ENCODE measurements at regions not wholly inside any gene's neighbourhood (a gene's known extent, or its start where the extent isn't known, plus 50 kb on each side); places are given as distances from the start of the nearest gene placed in this dataset.
A peak's percentile ranks its signal among the peaks of the same experiment; 100 is the strongest.

DNA sequence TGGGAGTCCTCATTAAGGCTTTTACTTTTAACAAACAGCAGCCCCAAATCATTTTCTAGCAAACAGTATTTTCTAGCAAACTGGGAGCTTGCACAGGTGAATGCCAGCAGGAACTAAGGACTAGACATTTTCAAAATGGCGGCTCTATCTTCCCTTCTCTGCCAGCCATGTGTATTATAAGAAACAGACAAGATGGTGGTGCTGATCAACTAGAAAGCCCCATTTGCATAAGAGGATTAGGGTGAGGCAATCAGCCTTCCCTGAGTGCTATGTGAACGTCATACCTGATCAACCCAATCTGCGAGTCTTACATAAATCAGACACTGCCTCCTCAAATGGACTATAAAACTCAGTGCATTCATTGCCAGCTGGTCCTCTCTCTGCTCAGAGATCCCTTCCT, 479.6 kb downstream of the IPMK start:
- no peak for DNase-seq (ENCODE audit: low read depth in 2 of 2)

DNA sequence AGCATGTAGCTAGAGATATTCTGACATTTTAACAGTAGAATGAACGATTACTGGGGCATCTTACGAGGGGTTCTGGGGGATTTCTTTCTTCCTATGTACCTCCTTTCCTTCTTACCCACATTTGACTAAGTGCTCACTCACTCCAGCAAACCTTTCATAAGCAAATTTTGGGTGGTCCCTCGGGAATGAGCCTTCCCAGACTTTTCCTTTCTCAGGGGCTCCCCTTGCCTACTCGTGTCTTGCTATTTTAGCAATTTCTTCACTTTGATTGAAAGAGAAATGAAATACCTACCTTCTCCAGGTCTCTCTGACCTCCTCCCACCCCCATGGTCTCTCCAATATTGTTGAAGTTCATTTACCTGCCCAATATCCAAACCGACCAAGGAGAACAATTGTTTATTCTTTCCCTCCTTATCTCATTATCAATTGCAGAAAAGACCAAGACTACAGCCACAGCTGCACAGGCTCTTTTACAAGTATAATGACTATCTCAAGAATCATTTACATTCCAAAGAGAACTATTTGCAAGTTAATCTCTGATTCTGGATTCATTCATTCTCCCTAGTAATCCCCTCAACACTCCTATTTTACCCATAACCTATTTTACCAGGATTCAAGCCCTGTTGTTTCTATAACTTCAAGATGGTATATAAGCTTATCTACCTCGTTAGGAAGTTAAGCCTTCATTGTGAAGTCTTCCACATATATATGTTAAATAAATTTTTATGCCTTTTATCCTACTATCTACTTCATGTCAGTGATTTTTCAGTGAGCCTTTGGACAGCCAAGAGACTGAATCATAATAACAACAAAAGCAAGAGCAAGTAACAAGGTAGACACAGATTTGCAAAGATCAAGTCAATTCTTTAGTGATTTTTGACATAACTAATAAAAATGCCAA, 480.6 kb downstream of the IPMK start:
- no peak for DNase-seq (ENCODE audit: low read depth in 2 of 2)

DNA sequence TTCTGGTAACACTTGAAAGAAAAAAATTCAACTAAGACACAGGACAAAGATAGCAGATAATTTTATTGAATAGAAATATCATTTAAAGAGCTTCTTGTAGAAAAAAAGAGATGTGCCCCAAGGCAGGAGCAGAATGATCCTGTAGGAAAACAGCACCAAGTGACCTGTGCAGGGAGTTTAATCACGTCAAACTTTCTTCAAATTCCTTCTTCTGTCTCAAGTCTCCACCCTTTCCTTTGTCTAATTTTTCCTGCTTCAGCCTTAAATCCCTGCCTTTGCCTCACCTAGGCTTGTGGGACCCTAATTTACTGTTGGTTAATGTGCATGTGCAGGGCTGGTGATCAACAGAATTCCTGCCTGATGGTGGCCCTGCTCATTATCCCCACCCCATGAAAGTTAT, 481.4 kb downstream of the IPMK start:
- DNase-seq (ENCODE audit: low read depth in 2 of 2) = no peak

DNA sequence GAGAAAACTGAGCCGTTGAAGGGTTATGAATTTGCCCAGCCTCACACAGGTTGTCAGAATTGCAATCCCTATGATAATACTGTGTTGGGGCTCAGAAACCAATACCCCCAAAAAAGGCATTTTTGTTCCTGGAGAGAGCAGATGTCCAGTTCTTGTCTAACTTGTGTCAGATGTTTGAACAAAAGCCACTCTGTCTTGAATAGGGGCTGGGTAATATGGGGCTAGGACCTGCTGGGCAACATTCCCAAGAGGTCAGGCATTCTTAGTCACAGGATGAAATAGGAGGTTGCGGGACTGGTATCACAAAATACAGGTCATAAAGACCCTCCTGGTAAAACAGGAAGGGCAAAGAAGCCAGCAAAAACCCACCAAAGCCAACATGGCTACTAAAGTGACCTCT, 482.1 kb downstream of the IPMK start:
- no peak for DNase-seq (ENCODE audit: low read depth in 2 of 2)

DNA sequence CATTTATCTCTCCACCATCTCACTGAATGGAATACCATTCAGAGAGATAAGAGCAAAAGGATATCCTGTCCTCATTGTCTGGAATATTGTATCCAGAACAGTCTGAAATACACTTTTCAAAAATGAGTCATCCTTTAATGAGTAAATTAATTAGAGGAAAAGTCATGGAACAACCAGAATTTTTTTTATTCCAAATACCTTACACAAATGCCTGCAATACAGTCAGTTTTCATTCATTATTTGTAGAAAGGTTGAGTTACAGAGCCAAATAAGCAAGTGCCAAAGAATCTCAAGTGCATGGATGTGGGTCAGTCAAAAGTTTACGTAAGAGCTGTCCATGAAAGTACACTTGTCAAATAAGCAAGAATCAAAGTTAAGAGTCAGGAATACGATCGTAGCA, 482.6 kb downstream of the IPMK start:
- DNase-seq (ENCODE audit: low read depth in 2 of 2) = no peak

DNA sequence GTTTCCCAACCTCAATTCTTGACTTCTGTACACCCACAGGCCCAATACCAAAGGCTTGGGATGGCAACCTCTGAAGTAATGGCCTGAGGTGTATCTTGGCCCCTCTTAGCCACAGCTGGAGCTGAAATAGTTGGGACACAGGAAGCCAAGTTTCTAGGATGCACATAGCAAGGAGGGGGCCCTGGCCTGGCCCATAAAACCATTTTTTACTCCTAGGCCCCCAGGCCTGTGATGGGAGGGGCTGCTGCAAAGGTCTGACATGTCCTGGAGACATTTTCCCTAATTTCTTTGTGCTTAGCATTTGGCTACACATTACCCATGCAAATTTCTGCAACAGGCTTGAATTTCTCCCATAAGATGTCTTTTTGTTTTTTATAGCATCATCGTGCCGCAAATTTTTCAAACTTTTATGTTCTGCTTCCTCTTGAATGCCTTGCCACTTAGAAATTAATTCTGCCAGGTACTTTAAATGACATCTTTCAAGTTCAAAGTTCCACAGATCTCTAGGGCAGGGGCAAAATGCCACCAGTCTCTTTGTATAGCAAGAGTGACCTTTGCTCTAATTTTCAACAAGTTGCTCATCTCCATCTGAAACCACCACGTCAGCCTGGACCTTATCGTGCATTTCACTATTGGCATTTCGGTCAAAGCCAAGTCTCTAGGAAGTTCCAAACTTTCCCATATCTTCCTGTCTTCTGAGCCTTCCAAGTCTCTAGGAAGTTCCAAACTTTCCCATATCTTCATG, 490.8 kb downstream of the IPMK start:
- no peak for DNase-seq (ENCODE audit: low read depth in 2 of 2)

DNA sequence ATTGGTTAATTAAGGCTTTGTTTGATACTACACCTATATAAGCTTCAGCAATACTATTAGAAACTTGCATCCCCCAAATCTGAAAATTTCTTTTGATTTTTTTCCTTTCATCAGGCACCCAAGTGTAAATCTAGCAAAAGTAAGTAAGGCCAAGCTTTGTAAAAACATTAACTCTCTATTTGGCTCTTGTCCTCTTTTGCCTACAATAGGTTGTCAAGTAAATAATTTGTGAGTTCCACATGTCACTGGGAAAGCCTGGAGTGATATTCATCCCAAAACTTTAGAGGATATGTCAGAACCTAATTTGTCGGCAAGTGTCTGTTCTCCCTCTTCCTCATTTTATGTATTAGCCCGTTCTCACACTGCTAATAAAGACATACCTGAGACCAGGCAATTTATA, 492.4 kb downstream of the IPMK start:
- DNase-seq (ENCODE audit: low read depth in 2 of 2) = no peak

DNA sequence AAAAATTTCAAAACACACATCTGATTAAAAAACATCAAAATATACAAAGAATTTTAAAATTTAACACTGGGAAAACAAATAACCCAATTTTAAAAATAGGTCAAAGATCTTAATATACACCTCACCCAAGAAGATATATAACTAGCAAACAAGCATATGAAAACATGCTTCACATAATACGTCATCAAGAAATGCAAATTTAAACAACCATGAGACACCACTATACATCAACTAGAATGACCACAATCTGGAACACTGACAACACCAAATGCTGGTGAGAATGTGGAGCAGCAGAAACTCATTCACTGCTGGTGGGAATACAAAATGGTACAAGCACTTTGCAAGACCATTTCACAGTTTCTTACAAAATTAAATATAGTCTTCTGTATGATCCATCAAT, 498.4 kb downstream of the IPMK start:
- DNase-seq (ENCODE audit: low read depth in 2 of 2) = no peak

DNA sequence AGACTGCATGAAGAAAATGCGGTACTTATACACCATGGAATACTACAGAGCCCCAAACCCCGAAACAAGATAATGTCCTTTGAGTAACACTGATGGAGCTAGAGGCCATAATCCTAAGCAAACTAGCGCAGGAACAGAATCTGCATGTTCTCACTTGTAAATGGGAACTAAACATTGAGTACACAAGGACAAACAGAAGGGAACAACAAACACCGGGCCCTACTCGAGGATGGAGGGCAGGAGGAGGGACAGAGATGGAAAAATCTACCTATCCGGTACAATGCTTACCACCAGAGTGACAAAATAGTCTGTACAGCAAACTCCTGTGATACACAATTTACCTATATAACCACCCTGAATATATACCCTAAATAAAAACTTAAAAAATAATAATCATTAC, 507.9 kb downstream of the IPMK start:
- DNase-seq (ENCODE audit: low read depth in 2 of 2) = no peak

DNA sequence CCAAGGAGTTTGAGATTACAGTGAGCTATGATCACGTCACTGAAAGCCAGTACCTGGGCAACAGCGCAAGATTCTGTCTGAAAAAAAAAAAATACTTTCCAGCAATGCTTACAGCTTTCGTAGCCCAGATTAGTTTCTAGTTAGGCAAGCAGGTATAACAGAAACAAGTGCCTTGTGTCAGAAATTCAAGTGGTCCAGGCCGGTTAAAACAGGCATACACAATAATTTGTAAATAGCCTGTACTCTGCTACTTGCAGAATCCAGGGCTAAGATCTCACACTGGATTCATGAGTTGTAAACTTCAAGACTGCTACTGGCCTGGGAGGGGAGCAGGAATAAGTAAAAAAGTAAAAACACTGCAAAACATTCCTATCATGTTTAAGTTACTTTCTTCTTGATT, 512.9 kb downstream of the IPMK start:
- DNase-seq (ENCODE audit: low read depth in 2 of 2) = no peak

DNA sequence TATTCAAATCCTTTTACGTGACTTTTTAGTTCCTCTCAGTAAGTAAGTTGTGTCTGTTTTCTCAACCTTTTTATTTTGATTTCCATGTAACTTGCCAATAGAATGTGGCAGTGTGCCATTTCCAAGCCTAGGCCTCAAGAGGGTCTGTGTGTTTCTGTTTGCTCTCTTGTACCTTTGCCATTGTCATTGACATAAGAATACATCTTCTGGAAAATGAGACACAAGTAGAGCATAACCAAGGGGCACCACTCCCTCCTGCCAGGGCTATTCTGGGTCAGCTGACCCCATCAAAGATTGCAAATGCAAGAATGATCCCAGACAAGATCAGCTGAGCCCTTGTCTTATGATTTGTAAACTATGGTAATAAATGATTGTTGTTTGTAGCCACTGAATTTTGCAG, 524.0 kb downstream of the IPMK start:
- DNase-seq (ENCODE audit: low read depth in 2 of 2) = no peak

DNA sequence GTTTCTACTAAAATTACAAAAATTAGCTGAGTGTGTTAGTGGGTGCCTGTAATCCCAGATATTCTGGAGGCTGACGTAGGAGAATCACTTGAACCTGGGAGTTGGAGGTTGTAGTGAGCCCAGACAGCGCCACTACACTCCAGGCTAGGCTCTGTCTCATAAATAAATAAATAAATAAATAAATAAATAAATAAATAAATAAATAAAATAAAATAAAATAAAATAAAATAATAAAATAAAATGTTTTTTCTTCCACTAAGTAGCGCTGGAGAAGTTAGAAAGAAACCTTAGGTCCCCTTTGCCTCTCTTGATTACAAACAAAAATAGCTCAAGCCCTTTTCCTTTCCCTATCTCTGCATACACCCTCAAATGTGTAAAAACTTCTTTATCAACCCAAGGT, 525.9 kb downstream of the IPMK start:
- no peak for DNase-seq (ENCODE audit: low read depth in 2 of 2)

DNA sequence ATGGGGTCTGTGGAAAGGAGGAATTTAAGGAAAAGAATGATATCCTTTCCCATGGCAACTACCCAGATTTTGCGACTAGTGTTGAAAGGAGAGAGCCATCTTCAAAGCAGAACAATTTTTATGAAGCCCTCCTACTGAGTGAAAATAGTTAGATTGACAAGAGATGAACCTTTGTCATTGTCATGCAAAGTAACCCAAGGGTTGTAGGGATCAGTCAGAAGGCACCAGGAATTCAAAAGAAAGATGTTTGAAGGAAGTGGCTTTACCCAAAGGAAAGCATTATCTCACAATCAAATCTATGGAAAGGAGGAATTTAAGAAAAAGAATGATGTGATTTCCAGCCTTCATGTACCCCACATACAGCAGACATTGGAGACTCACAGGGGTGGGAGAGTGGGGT, 544.4 kb downstream of the IPMK start:
- no peak for DNase-seq (ENCODE audit: low read depth in 2 of 2)

DNA sequence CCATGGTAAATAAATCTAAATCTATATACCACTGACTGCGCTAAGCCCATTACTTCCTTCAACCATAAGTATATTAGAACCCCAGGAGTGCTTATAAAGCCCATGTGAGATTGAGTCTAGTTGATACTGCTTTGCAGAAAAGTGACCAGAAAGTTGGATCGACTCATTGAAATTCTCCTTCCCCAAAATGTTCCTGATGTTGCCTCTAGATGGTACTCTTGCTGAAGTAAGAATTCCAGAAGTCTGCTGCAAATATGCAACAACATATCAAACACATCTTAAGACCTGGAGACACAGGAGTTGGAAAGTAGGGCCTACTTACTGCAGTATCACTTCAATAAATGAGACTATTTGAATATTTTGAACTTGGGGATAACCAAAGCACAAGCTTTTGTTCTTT, 550.8 kb downstream of the IPMK start:
- no peak for DNase-seq (ENCODE audit: low read depth in 2 of 2)

DNA sequence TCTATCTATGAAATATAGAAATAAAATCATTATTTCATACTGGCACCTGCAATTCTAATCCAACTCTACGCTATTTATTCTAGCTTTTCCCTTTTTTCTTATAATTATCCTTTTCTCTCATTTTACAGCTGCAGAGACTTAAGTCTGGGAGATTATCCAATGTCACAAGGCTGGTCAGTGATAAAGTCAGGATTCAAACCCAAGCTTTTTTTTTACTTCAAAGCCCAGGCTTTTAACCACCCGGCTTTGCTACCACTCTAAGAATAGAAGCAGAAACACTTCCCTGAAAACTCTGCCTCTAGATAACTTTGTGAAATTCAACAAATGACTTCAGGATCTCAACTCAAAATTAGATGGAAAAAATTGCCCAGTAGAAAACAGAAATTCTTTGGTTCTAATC, 552.5 kb downstream of the IPMK start:
- DNase-seq (ENCODE audit: low read depth in 2 of 2) = no peak

DNA sequence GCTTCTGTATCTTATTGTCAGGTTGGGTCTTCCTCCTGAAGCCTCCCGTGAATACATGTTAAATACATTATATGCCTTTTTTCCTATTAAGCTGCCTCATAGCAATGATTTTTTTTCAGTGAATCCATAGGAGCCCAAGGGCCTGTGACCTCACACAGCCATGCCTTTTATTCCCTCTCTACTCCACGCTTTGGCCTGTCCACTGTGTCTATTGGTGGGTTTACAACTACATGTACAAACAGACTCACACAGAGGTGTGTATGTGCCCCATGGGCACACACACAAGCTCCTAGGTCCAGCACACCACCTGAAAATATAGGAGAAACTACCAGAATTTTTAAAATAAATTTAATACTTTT, 560.4 kb downstream of the IPMK start:
- no peak for DNase-seq (ENCODE audit: low read depth in 2 of 2)

DNA sequence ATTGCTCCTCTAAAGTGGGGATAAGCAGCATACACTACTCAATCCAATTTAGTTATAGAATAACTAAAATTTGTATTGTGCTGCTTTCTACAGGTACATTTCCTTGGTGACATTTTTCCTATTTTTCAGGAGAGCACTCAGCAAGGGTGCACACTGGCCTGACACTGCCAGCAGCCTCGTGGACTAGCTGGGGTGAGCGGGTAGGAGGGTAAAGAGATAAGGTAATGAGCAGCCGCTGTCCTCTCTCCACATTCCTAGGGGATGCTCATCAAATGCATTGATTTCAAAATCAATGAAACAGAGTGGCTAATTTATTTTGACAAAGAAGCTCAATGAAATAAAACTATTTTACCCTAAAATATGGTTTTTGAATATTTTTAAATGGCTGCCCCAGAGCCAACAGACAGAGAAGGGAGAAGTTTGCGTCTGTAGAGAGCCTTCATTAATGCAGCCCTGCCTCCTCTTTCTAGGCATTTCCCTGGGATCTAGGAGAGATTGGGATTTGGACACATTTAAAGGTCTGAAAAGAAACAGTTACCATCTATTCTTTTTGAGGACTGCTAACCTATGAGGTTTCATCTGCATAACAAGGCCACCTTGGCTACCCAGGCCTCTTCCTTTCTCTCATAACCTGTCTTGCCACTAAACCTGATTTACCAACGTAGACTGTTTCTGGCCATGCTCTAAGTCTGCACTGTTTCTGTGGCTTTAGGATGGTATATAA, 561.0 kb downstream of the IPMK start:
- DNase-seq (ENCODE audit: low read depth in 2 of 2) = no peak

DNA sequence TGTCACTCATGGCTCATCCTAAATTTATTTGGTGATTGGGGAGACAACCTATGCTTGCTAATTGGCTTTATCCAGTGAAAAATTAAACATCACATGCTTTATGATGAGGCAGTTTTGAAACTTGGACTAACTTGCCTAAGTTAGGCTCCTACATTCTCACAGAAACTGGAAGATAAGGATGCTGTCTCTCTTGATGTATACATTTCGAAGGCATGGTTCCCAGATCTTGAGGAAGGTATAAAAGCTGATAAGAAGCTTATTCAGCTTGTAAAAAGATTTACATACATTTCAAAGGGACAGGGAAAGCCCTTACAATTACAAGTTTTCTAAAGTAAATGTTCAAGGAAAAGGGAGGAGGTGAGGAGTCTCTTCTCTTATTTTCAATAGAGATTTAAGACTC, 561.7 kb downstream of the IPMK start:
- no peak for DNase-seq (ENCODE audit: low read depth in 2 of 2)

DNA sequence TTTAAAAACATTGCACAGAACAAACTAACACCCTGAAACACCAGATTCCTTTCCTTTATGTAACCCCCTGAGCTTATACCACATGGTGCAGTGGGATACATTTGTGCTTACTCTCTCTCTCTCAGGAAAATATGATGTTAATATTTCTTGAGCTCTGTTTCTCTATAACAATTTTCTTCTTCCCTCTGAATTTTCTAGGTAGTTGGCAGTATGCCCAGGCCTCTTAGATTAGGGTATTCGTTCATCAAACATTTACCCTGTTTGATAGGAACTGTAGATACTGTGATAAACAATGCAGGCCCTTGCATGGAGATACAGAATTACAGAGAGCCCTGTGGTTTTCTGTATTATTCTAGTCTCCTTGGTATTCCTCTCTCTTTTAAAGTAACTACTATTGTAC, 567.8 kb downstream of the IPMK start:
- DNase-seq (ENCODE audit: low read depth in 2 of 2) = no peak

DNA sequence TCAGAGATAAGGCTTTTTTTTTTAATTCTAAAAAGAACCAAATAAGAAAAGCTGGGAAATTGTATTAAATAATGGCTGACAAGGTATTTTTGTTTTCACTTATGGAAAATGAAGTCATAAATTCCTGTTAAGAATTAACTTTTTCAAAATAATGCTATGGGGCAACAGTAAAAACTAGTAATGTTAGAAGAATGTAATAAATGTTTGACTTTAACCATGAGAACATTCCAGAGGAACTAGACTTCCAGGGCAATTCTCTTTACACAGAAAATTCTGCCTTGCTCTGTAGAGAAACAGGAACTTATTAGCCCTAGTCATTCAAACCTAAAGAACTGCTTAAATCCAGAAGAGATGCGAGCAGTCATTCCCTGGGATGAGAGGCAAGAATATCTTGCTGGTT, 571.1 kb downstream of the IPMK start:
- peak; percentile 78 to 81 for DNase-seq (ENCODE audit: low read depth in 2 of 2)

DNA sequence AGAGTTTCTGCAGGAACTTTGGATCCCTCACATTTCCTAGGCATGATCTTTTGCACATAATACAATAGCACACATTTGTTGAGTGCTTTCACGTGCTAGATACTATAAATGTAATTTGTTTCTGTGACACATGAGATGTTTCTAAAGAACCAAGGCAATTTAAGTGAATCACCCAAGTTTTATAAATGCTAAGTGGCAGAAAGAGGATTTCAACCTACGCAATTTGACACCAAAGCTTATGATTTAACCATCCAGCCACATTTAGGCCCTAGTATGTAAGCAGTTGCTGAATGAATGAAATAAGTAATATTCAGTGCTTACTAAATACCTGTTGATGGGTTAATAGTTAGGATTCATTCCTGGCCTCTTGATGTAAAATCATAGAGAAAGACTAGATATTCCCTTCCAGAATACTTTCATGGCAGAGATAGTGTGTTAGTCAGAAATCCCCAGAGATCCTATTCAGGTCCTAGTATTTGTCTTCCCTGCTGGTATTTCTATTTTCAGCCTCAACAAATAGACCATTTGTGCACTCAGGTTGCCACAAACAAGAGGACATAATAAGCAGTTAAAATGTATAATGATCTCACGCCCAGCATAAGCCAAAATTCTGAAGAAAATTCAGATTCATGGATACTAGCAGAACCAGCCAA, 572.6 kb downstream of the IPMK start:
- no peak for DNase-seq (ENCODE audit: low read depth in 2 of 2)

DNA sequence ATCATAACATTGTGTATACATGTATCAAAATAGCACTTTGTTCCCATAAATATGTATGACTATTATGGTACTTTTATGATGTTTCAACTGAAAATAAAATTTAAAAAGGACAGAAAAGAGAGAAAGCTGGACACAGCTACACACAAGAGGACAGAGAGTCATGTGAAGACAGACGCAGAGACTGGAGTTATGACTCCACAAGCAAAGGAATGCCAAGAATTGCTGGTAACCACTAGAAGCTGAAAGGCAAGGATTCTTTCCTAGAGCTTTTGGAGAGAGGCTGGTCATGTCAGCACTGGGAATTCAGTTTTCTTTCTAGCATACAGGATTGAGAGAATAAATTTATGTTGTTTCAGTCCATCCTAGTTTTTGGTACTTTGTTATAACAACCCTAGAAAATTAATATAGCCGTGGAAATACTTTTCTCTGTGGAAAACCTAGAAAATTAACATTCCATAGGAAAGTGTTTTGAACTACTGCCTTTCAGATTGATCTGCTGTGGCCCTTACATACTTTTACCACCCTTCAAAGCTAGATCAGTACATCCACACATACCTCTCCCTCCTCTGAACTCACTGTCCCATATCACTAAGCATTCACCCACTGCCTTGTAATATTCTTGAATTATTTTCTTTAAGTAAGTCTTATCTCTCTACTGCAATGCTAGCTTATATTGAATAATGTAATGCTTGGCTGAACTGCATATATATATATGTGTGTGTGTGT, 575.3 kb downstream of the IPMK start:
- peak; percentile 72 to 75 for DNase-seq (ENCODE audit: low read depth in 2 of 2)
